CD4-positive, alpha-beta T cell (primary cell): ENCODE measurements at regions not wholly inside any gene's neighbourhood (a gene's known extent, or its start where the extent isn't known, plus 50 kb on each side); places are given as distances from the start of the nearest gene placed in this dataset.
"Not testable (repeated sequence)": the region's sequence is repeated elsewhere in the genome, so short reads cannot be mapped to it uniquely, and the experiment has no call there.

Source experiments
- ATAC-seq: fragments of 200-7000 bp; cut with Tn5 transposase; one replicate; pipeline ENCODE4 v1.10.0; 2022; ENCODE audit warnings: mild to moderate bottlenecking; ENCODE audit not compliant: poor library complexity
- CTCF ChIA-PET: fragments of 350-600 bp; sonication (Branson Sonifier 250); formaldehyde crosslinking; loops from one replicate; lab custom pipeline; 2021; ENCODE audit warnings: antibody characterized with exemption, inconsistent platforms; lab: Charles Lee
- POLR2A ChIA-PET: fragments of 350-600 bp; sonication (Branson Sonifier 250); formaldehyde crosslinking; loops from one replicate; lab custom pipeline; 2021; ENCODE audit warnings: antibody characterized with exemption, inconsistent platforms; lab: Charles Lee
- DNase-seq, 14 experiments: peaks; one replicate each; pipeline ENCODE4 v3.0.0-alpha.2; 2013 to 2020; ENCODE audit warnings: mixed read lengths in 2 of 14
- H3K27ac ChIP-seq, 2 donors: one replicate each; pipeline versions ENCODE4 v1.5.1 to v1.7.0; 2013; ENCODE audit warnings: low read length in 2 of 2, low read depth in 1 of 2, mild to moderate bottlenecking in 1 of 2
- H3K27me3 ChIP-seq, 2 experiments: 1 replicate in 1 of 2; 2 replicates in 1 of 2; pipeline versions ENCODE4 v1.6.1 to v1.7.0; 2013; ENCODE audit warnings: low read length in 2 of 2, control low read depth in 1 of 2, mild to moderate bottlenecking in 1 of 2, moderate library complexity in 1 of 2; ENCODE audit not compliant: insufficient read depth in 2 of 2, control insufficient read depth in 1 of 2
- H3K36me3 ChIP-seq: one replicate; pipeline ENCODE4 v1.6.1; 2013; ENCODE audit warnings: low read length, control low read depth; ENCODE audit not compliant: insufficient read depth
- H3K4me1 ChIP-seq: one replicate; pipeline ENCODE4 v1.6.1; 2013; ENCODE audit warnings: low read length, control low read depth; ENCODE audit not compliant: insufficient read depth
- H3K4me3 ChIP-seq: one replicate; pipeline ENCODE4 v1.5.1; 2013; ENCODE audit warnings: mild to moderate bottlenecking, low read length, moderate library complexity
- H3K9me3 ChIP-seq, 2 experiments: 1 replicate in 1 of 2; 2 replicates in 1 of 2; pipeline versions ENCODE4 v1.6.1 to v1.7.0; 2013; ENCODE audit warnings: low read length in 2 of 2, mild to moderate bottlenecking in 2 of 2, control low read depth in 1 of 2, moderate library complexity in 1 of 2; ENCODE audit not compliant: control insufficient read depth in 1 of 2, insufficient read depth in 1 of 2
- H3K27ac Mint-ChIP-seq: one replicate; pipeline ENCODE4 v1.8.0; 2020; ENCODE audit warnings: mixed read lengths
- H3K27me3 Mint-ChIP-seq: one replicate; pipeline ENCODE4 v1.8.0; 2021; ENCODE audit warnings: mixed read lengths
- H3K36me3 Mint-ChIP-seq: one replicate; pipeline ENCODE4 v1.8.0; 2021; ENCODE audit warnings: low read depth, mixed read lengths
- H3K4me1 Mint-ChIP-seq: one replicate; pipeline ENCODE4 v1.8.0; 2021; ENCODE audit warnings: low read depth, mixed read lengths
- H3K4me3 Mint-ChIP-seq: one replicate; pipeline ENCODE4 v1.8.0; 2020; ENCODE audit warnings: mild to moderate bottlenecking, mixed read lengths
- H3K9me3 Mint-ChIP-seq: one replicate; pipeline ENCODE4 v1.8.0; 2020; ENCODE audit warnings: mixed read lengths
- intact Hi-C, 2 experiments: fragments of 100-400 bp; cut with DNase I in 1 of 2; cut with micrococcal nuclease in 1 of 2; formaldehyde crosslinking; loops; one replicate each; pipeline versions ENCODE4 v1.15.1 to v1.9.0; 2023 to 2025; cut with DNase I, micrococcal nuclease
- TF ChIP-seq, protein P1 (sequence below): fragments of 200-600 bp; IDR thresholded peaks from one replicate; pipeline ENCODE4 v1.8.0; 2022; ENCODE audit warnings: antibody characterized with exemption, mild to moderate bottlenecking

DNA sequence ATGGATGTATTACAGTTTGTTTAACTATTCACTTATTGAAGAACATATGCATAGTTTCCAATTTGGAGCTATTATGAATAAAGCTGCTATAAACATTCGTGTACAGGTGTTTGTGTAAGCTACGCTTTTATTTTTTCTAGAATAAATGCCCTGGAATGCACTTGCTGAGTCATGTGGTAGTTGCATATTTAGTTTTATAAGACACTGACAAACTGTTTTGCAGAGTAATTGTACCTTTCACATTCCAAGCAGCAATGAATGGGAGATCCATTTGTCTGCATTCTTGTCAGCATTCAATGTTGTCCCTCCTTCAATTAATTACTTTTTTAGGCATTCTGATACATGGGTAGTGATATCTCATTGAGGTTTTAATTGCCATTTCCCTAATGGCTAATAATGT is 373.6 kb upstream of the GHITM start:
- H3K4me1 ChIP-seq: no peaks in the 10 kb centered on the region
- H3K27me3 ChIP-seq: no peaks in the 10 kb centered on the region
- ATAC-seq: no peak
- Mint-ChIP-seq H3K27me3 (no peaks in the 10 kb centered on the region), H3K27ac (no peak overlapping the region), H3K36me3 (no peaks in the 10 kb centered on the region), H3K9me3 (peaks cover 5% of the 10 kb centered on the region), H3K4me1 (no peaks in the 10 kb centered on the region), H3K4me3 (no peak overlapping the region)
- intact Hi-C loops: no loop called here
- no peaks in the 10 kb centered on the region for H3K36me3 ChIP-seq
- CTCF ChIA-PET: interaction anchor here (0.8 kb wide), 1 partner anchor 106 kb away, joined by 3 read pairs; no protein-coding TSS in a partner anchor
- H3K9me3 ChIP-seq: no peaks in the 10 kb centered on the region
- POLR2A ChIA-PET: no interaction called here
- DNase-seq: no peak
- no peak overlapping the region for H3K27ac ChIP-seq
- H3K4me3 ChIP-seq: no peak overlapping the region
- TF ChIP-seq, protein P1, sequence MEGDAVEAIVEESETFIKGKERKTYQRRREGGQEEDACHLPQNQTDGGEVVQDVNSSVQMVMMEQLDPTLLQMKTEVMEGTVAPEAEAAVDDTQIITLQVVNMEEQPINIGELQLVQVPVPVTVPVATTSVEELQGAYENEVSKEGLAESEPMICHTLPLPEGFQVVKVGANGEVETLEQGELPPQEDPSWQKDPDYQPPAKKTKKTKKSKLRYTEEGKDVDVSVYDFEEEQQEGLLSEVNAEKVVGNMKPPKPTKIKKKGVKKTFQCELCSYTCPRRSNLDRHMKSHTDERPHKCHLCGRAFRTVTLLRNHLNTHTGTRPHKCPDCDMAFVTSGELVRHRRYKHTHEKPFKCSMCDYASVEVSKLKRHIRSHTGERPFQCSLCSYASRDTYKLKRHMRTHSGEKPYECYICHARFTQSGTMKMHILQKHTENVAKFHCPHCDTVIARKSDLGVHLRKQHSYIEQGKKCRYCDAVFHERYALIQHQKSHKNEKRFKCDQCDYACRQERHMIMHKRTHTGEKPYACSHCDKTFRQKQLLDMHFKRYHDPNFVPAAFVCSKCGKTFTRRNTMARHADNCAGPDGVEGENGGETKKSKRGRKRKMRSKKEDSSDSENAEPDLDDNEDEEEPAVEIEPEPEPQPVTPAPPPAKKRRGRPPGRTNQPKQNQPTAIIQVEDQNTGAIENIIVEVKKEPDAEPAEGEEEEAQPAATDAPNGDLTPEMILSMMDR: no peak

DNA sequence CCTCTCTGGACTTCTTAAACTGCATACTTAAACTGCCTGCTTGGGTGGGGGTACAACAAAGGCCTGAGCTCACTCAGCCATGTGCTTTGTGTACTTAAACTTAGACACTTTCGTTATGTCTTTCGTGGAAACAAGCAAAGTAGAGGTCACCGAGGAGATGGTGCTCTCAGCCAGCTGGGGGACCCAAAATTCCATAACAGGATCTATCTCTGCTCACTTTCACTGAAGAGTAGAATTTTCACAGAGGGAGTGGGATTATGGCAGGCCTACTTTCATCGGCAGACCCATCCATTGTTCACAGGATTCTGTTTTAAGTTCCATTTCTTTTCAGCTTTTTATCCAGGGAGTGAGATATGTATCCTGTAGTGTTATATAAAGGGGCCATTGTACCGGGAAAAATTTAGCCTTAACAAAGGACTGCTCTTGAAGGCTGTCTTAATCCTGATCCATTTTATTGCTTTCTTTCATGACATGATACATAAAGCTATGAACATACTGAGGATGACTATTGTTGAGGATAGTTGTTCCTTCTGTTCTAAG is 370.0 kb upstream of the GHITM start:
- intact Hi-C loops: no loop called here
- Histone ChIP-seq H3K4me1 (no peaks in the 10 kb centered on the region), H3K4me3 (no peak overlapping the region), H3K27ac (no peak overlapping the region), H3K9me3 (no peaks in the 10 kb centered on the region), H3K27me3 (no peaks in the 10 kb centered on the region), H3K36me3 (no peaks in the 10 kb centered on the region)
- H3K9me3 Mint-ChIP-seq: peaks cover 8% of the 10 kb centered on the region
- no peaks in the 10 kb centered on the region for H3K4me1 Mint-ChIP-seq
- no peak overlapping the region for H3K4me3 Mint-ChIP-seq
- ATAC-seq (no peak), DNase-seq (no peak)
- ChIA-PET CTCF (no interaction called here), POLR2A (no interaction called here)
- H3K27me3 Mint-ChIP-seq: no peaks in the 10 kb centered on the region
- TF ChIP-seq, protein P1: no peak
- H3K27ac Mint-ChIP-seq: no peak overlapping the region
- H3K36me3 Mint-ChIP-seq: no peaks in the 10 kb centered on the region

DNA sequence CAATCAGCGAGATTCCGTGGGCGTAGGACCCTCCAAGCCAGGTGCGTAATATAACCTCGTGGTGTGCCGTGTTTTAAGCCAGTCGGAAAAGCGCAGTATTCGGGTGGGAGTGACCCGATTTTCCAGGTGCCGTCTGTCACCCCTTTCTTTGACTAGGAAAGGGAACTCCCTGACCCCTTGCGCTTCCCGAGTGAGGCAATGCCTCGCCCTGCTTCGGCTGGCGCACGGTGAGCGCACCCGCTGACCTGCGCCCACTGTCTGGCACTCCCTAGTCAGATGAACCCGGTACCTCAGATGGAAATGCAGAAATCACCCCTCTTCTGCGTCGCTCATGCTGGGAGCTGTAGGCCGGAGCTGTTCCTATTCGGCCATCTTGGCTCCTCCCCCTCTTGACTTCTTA is 352.6 kb upstream of the GHITM start:
- H3K4me3 ChIP-seq, H3K4me1 ChIP-seq, POLR2A ChIA-PET, H3K27me3 Mint-ChIP-seq, H3K27ac ChIP-seq, H3K27me3 ChIP-seq, DNase-seq, H3K4me3 Mint-ChIP-seq, H3K4me1 Mint-ChIP-seq, H3K36me3 ChIP-seq, H3K27ac Mint-ChIP-seq, CTCF ChIA-PET, H3K36me3 Mint-ChIP-seq, H3K9me3 Mint-ChIP-seq, ATAC-seq, intact Hi-C loops: not testable (repeated sequence)
- H3K9me3 ChIP-seq: peaks cover 15 to 18% of the 10 kb centered on the region in 2 experiments

DNA sequence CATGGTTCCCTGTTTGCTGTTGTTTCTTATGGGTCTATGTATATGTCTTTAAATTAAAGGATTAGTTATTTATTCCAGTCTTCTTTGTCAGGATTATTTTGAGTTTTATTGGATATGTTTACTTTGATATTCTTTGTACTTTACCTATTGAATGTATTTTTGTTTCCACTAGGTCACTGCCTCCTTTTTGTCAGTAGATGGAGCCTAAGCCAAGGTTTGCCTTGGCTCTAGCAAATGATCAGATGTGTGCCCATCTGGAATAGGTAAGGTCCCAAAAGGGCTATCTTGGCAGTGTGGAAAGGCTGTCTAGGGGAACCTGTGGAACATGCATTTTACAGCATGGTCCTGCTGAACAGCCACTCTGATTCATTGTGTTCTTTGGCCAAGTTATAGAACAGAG is 337.3 kb upstream of the GHITM start:
- intact Hi-C loops: no loop called here
- CTCF ChIA-PET: no interaction called here
- H3K27me3 ChIP-seq: no peaks in the 10 kb centered on the region

More for the DNA sequence above, 337.3 kb upstream of the GHITM start:
- TF ChIP-seq, protein P1: no peak
- Mint-ChIP-seq H3K4me1 (no peaks in the 10 kb centered on the region), H3K27ac (no peak overlapping the region), H3K27me3 (no peaks in the 10 kb centered on the region), H3K36me3 (no peaks in the 10 kb centered on the region), H3K9me3 (peaks cover 12% of the 10 kb centered on the region), H3K4me3 (no peak overlapping the region)
- POLR2A ChIA-PET: no interaction called here
- ATAC-seq (no peak), DNase-seq (no peak)
- Histone ChIP-seq H3K36me3 (no peaks in the 10 kb centered on the region), H3K27ac (no peak overlapping the region), H3K9me3 (peaks cover 0 to 7% of the 10 kb centered on the region in 2 experiments), H3K4me1 (no peaks in the 10 kb centered on the region), H3K4me3 (no peak overlapping the region)
